Sigmoid colon (tissue), 6 donors: ENCODE measurements at regions not wholly inside any gene's neighbourhood (a gene's known extent, or its start where the extent isn't known, plus 50 kb on each side); places are given as distances from the start of the nearest gene placed in this dataset.

Experiments used
- DNase-seq: peaks from one replicate; pipeline ENCODE4 v3.0.0-alpha.2; 2019
- H3K27ac ChIP-seq, 4 donors: fragments of 200-600 bp; sonication (generic); one replicate each; pipeline ENCODE4 v1.5.1; 2016 to 2019; ENCODE audit warnings: mild to moderate bottlenecking in 1 of 4
- H3K27me3 ChIP-seq, 3 donors: fragments of 200-600 bp; sonication (generic); one replicate each; pipeline ENCODE4 v1.5.1; 2019; ENCODE audit warnings: mild to moderate bottlenecking in 1 of 3
- H3K36me3 ChIP-seq, 4 donors: fragments of 200-600 bp; sonication (generic); one replicate each; pipeline ENCODE4 v1.5.1; 2016 to 2019
- H3K4me1 ChIP-seq, 4 donors: fragments of 200-600 bp; sonication (generic); one replicate each; pipeline ENCODE4 v1.5.1; 2017 to 2019
- H3K4me3 ChIP-seq, 4 donors: fragments of 200-600 bp; sonication (generic); one replicate each; pipeline ENCODE4 v1.5.1; 2017 to 2019; ENCODE audit warnings: mild to moderate bottlenecking in 2 of 4, moderate library complexity in 1 of 4
- H3K9me3 ChIP-seq, 4 donors: fragments of 200-600 bp in 3 of 4; sonication (generic) in 3 of 4; one replicate each; pipeline versions ENCODE4 v1.5.1 to v1.6.1; 2013 to 2019
- EP300 ChIP-seq, 4 donors: sonication (generic); formaldehyde crosslinking; IDR thresholded peaks; one replicate each; pipeline ENCODE4 v1.6.1; 2017; ENCODE audit warnings: antibody characterized with exemption in 4 of 4
- POLR2A ChIP-seq, 2 donors: fragments of 450-650 bp; IDR thresholded peaks; one replicate each; pipeline ENCODE4 v1.6.1; 2016; ENCODE audit warnings: antibody characterized with exemption in 2 of 2, mild to moderate bottlenecking in 2 of 2, moderate library complexity in 2 of 2
- POLR2AphosphoS5 ChIP-seq, 4 donors: sonication (generic); formaldehyde crosslinking; IDR thresholded peaks; one replicate each; pipeline ENCODE4 v1.6.1; 2017; ENCODE audit warnings: antibody characterized with exemption in 4 of 4
- WGBS, 2 donors: extraction: QIAGEN DNeasy Blood & Tissue Kit; methylation state at CpG; one replicate each; pipeline ENCODE4 v1.1.7; 2013; 5-methylcytosine and 5-hydroxymethylcytosine counted together
- intact Hi-C: fragments of 100-400 bp; cut with DNase I; formaldehyde crosslinking; loops from one replicate; pipeline ENCODE4 v1.15.1; 2023
- TF ChIP-seq, protein P1 (sequence below), 4 experiments: fragments of 450-650 bp in 3 of 4; fragments of 200-600 bp in 1 of 4; IDR thresholded peaks; one replicate each; pipeline ENCODE4 v1.5.1; 2016 to 2019; ENCODE audit warnings: antibody characterized with exemption in 4 of 4, mild to moderate bottlenecking in 3 of 4, moderate library complexity in 2 of 4
- donor health status: healthy with polysubstance abuse.
- donor health status: healthy.

DNA sequence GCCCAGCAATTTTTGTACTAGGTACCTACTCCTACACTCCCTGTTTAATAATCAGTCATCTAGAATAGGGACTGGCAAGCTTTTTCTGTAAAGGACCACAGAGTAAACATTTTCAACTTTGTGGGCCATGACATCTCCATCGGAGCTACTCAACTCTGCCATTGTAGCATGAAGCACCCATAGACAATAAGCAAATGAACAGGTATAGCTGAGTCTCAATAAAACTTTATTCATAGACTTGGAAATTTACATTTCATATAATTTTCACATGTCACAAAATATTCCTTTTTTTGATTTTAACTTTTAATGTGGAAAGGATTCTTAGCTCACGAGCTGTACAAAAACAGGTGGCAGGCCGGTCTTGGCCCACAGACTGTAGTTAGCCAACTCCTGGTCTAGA, 345.8 kb downstream of the SOX9 start:
- Histone ChIP-seq H3K9me3 (no peaks in the 10 kb centered on the region), H3K27me3 (no peaks in the 10 kb centered on the region), H3K4me1 (no peaks in the 10 kb centered on the region), H3K27ac (no peak overlapping the region), H3K4me3 (no peak overlapping the region), H3K36me3 (no peaks in the 10 kb centered on the region)
- DNase-seq: no peak
- WGBS, 2 donors: 74 to 75% methylated on average over 3 of the region's 3 CpGs
- no peak for TF ChIP-seq POLR2AphosphoS5 (IDR thresholded peaks at IDR 0.05)
- TF ChIP-seq, protein P1, sequence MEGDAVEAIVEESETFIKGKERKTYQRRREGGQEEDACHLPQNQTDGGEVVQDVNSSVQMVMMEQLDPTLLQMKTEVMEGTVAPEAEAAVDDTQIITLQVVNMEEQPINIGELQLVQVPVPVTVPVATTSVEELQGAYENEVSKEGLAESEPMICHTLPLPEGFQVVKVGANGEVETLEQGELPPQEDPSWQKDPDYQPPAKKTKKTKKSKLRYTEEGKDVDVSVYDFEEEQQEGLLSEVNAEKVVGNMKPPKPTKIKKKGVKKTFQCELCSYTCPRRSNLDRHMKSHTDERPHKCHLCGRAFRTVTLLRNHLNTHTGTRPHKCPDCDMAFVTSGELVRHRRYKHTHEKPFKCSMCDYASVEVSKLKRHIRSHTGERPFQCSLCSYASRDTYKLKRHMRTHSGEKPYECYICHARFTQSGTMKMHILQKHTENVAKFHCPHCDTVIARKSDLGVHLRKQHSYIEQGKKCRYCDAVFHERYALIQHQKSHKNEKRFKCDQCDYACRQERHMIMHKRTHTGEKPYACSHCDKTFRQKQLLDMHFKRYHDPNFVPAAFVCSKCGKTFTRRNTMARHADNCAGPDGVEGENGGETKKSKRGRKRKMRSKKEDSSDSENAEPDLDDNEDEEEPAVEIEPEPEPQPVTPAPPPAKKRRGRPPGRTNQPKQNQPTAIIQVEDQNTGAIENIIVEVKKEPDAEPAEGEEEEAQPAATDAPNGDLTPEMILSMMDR (IDR thresholded peaks at IDR 0.05): no peak
- TF ChIP-seq POLR2A (IDR thresholded peaks at IDR 0.05): no peak
- TF ChIP-seq EP300 (IDR thresholded peaks at IDR 0.05): no peak
- intact Hi-C loops: no loop called here

GRCh38 chr17:72467841-72468653, 347.2 kb downstream of the SOX9 start:
- TF ChIP-seq, protein P1 (IDR thresholded peaks at IDR 0.05): no peak
- TF ChIP-seq POLR2A (IDR thresholded peaks at IDR 0.05): peak in 1 of 2 donors; percentile 47
- no peak for TF ChIP-seq POLR2AphosphoS5 (IDR thresholded peaks at IDR 0.05)
- no peak for TF ChIP-seq EP300 (IDR thresholded peaks at IDR 0.05)
- no peak for DNase-seq
- no peaks in the 10 kb centered on the region for H3K9me3 ChIP-seq
- no peaks in the 10 kb centered on the region for H3K36me3 ChIP-seq
- 11 to 38% methylated on average over 21 of the region's 21 CpGs for WGBS, 2 donors
- H3K27ac ChIP-seq: no peak overlapping the region
- no peak overlapping the region for H3K4me3 ChIP-seq
- H3K27me3 ChIP-seq: no peaks in the 10 kb centered on the region
- no peaks in the 10 kb centered on the region for H3K4me1 ChIP-seq
- intact Hi-C loops: no loop called here

GRCh38 chr17:72468841-72469240, 348.0 kb downstream of the SOX9 start:
- Histone ChIP-seq H3K27ac (no peak overlapping the region), H3K9me3 (peaks cover 0 to under 1% (median under 1%) of the 10 kb centered on the region in 4 donors), H3K4me3 (no peak overlapping the region), H3K36me3 (no peaks in the 10 kb centered on the region), H3K27me3 (no peaks in the 10 kb centered on the region), H3K4me1 (no peaks in the 10 kb centered on the region)
- WGBS, 2 donors: 57 to 87% methylated on average over 4 of the region's 4 CpGs
- TF ChIP-seq POLR2A (IDR thresholded peaks at IDR 0.05) (no peak), POLR2AphosphoS5 (IDR thresholded peaks at IDR 0.05) (no peak), EP300 (IDR thresholded peaks at IDR 0.05) (no peak)
- TF ChIP-seq, protein P1 (IDR thresholded peaks at IDR 0.05): no peak
- no peak for DNase-seq
- intact Hi-C loops: no loop called here

GRCh38 chr17:72470121-72470705, 349.4 kb downstream of the SOX9 start:
- H3K4me1 ChIP-seq: no peaks in the 10 kb centered on the region
- TF ChIP-seq POLR2A (IDR thresholded peaks at IDR 0.05): no peak
- no peak for TF ChIP-seq EP300 (IDR thresholded peaks at IDR 0.05)
- no peak for TF ChIP-seq POLR2AphosphoS5 (IDR thresholded peaks at IDR 0.05)
- TF ChIP-seq, protein P1 (IDR thresholded peaks at IDR 0.05): no peak
- intact Hi-C loops: no loop called here
- WGBS, 2 donors: 69 to 70% methylated on average over 11 of the region's 11 CpGs
- H3K27ac ChIP-seq: no peak overlapping the region
- H3K36me3 ChIP-seq: no peaks in the 10 kb centered on the region
- DNase-seq: no peak
- no peaks in the 10 kb centered on the region for H3K27me3 ChIP-seq
- H3K4me3 ChIP-seq: no peak overlapping the region
- peaks cover 0 to 5% (median 2%) of the 10 kb centered on the region in 4 donors for H3K9me3 ChIP-seq
